ENCODE measurements at regions not wholly inside any gene's neighbourhood (a gene's known extent, or its start where the extent isn't known, plus 50 kb on each side); places are given as distances from the start of the nearest gene placed in this dataset.

- TF ChIP-seq POLR2AphosphoS5 (IDR thresholded peaks at IDR 0.05; ENCODE audit: low read depth, low read length) (no peak), TAF1 (IDR thresholded peaks at IDR 0.05; ENCODE audit: borderline replicate concordance, insufficient read depth, low read length) (no peak), SIN3A (IDR thresholded peaks at IDR 0.05; ENCODE audit: borderline replicate concordance, insufficient read depth, low read length) (no peak), FOXP2 (optimal IDR thresholded peaks at IDR 0.05; ENCODE audit: borderline replicate concordance, extremely low read depth, extremely low read length, insufficient read depth) (no peak)
- TF ChIP-seq, protein P1, sequence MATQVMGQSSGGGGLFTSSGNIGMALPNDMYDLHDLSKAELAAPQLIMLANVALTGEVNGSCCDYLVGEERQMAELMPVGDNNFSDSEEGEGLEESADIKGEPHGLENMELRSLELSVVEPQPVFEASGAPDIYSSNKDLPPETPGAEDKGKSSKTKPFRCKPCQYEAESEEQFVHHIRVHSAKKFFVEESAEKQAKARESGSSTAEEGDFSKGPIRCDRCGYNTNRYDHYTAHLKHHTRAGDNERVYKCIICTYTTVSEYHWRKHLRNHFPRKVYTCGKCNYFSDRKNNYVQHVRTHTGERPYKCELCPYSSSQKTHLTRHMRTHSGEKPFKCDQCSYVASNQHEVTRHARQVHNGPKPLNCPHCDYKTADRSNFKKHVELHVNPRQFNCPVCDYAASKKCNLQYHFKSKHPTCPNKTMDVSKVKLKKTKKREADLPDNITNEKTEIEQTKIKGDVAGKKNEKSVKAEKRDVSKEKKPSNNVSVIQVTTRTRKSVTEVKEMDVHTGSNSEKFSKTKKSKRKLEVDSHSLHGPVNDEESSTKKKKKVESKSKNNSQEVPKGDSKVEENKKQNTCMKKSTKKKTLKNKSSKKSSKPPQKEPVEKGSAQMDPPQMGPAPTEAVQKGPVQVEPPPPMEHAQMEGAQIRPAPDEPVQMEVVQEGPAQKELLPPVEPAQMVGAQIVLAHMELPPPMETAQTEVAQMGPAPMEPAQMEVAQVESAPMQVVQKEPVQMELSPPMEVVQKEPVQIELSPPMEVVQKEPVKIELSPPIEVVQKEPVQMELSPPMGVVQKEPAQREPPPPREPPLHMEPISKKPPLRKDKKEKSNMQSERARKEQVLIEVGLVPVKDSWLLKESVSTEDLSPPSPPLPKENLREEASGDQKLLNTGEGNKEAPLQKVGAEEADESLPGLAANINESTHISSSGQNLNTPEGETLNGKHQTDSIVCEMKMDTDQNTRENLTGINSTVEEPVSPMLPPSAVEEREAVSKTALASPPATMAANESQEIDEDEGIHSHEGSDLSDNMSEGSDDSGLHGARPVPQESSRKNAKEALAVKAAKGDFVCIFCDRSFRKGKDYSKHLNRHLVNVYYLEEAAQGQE (IDR thresholded peaks at IDR 0.05; ENCODE audit: insufficient read depth in 1 of 2, low read depth in 2 of 2, low read length in 2 of 2), result no peak
These were observed 185.2 kb upstream of the ID2 start for GRCh38 chr2:8496617-8497016.
